ENCODE measurements at regions not wholly inside any gene's neighbourhood (a gene's known extent, or its start where the extent isn't known, plus 50 kb on each side); places are given as distances from the start of the nearest gene placed in this dataset.
"Not testable (repeated sequence)": the region's sequence is repeated elsewhere in the genome, so short reads cannot be mapped to it uniquely, and the experiment has no call there.

DNA sequence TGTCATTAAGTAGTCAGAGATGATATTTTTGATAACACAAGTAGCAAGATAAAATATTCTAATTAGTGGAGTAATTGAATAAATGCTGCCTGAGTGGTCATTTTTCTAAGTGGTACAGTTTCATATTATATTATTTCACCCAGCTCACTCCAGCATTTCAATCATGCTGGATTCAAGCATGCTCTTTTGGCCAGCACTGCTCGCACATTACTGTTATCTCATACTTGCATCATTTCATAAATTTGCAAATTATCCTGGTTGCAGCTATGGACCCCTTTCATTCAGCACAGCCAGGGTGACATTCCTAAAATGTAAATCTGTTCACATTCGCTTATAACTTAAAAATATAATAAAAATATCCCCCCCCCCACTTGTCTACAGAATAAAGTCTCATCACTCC, 520.8 kb upstream of the CYLC2 start:
- H3K9me3 Mint-ChIP-seq = peaks cover 0 to 2% of the 10 kb centered on the region in 2 donors
- DNase-seq (no peak), ATAC-seq (replicated peaks in 1 of 2) (no peak)
- H3K36me3 Mint-ChIP-seq (ENCODE audit: insufficient read depth in 2 of 2) = peaks cover 0 to 2% of the 10 kb centered on the region in 2 donors
- H3K27me3 Mint-ChIP-seq (ENCODE audit: low read depth) = no peaks in the 10 kb centered on the region
- no peak overlapping the region for H3K4me3 Mint-ChIP-seq
- no peaks in the 10 kb centered on the region for H3K4me1 Mint-ChIP-seq (ENCODE audit: low read depth)
- no peak overlapping the region for H3K27ac Mint-ChIP-seq

DNA sequence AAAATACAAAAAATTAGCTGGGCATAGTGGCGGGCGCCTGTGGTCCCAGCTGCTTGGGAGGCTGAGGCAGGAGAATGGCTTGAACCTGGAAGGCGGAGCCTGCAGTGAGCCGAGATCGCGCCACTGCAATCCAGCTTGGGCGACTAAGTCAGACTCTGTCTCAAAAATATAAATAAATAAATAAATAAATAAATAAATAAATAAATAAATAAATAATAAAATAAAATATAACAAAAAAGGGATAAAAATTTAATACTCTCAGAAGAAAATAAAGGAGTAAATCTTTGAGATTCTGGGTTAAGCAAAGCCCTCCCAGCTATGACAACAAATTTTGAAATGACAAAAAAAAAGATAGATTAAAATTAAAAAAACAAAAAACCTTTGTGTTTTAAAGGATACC, 525.7 kb upstream of the CYLC2 start:
- not testable (repeated sequence) for H3K4me1 Mint-ChIP-seq (ENCODE audit: low read depth); H3K4me3 Mint-ChIP-seq; ATAC-seq (replicated peaks in 1 of 2); H3K27ac Mint-ChIP-seq; DNase-seq; H3K36me3 Mint-ChIP-seq (ENCODE audit: insufficient read depth in 2 of 2); H3K9me3 Mint-ChIP-seq; H3K27me3 Mint-ChIP-seq (ENCODE audit: low read depth)

DNA sequence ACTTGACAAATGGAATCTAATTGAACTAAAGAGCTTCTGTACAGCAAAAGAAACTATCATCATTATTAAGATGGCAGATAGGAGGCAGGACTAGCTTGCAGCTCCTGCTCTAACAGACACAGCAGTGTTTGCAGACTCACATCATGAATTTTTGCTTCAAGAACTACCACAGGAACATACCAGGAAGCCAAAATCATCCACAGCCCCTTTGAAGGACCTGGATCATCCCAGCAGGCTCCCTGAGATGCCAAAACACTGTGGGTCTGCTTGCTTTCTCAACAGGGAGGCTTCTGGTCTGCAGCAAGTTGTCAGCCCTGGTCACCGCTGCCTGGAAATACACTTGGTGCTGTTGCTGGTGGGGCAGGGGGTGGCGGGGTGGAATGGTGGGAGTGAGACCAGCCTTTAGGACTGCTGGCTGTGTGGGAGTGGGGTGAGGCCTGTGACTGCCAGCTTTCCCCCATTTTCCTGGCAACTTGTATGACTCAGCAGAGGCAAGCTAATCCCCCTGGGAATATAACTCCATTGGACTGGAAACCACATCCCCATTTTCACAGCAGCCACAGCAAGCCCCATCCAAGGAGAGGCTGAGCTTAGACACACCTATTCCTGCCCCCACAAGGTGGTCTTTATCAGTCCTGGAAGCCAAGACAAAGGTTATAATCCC, 533.8 kb upstream of the CYLC2 start:
- Mint-ChIP-seq H3K9me3 (peaks cover 2 to 10% of the 10 kb centered on the region in 2 donors), H3K4me3 (no peak overlapping the region), H3K27me3 (ENCODE audit: low read depth) (no peaks in the 10 kb centered on the region), H3K36me3 (ENCODE audit: insufficient read depth in 2 of 2) (no peaks in the 10 kb centered on the region), H3K4me1 (ENCODE audit: low read depth) (no peaks in the 10 kb centered on the region), H3K27ac (no peak overlapping the region)
- DNase-seq = no peak
- no peak for ATAC-seq (replicated peaks in 1 of 2)

DNA sequence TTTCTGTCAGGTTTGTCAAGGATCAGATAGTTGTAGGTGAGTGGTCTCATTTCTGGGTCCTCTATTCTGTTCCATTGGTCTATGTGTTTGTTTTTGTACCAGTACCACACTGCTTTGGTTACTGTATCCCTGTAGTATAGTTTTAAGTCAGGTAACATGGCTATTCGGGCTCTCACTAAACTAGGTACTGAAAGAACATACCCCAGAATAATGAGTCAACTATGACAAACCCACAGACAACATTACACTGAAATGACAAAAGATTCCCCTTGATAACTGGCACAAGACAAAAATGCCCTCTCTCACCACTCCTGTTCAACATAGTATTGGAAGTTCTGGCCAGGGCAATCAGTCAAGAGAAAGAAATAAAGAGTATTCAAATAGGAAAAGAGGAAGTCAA, 535.3 kb upstream of the CYLC2 start:
- no peaks in the 10 kb centered on the region for H3K4me1 Mint-ChIP-seq (ENCODE audit: low read depth)
- no peaks in the 10 kb centered on the region for H3K27me3 Mint-ChIP-seq (ENCODE audit: low read depth)
- H3K36me3 Mint-ChIP-seq (ENCODE audit: insufficient read depth in 2 of 2) = no peaks in the 10 kb centered on the region
- peak; percentile 26 to 34 for ATAC-seq (replicated peaks in 1 of 2)
- H3K27ac Mint-ChIP-seq = no peak overlapping the region
- DNase-seq = no peak
- H3K9me3 Mint-ChIP-seq = peaks cover 3 to 10% of the 10 kb centered on the region in 2 donors
- H3K4me3 Mint-ChIP-seq = no peak overlapping the region

DNA sequence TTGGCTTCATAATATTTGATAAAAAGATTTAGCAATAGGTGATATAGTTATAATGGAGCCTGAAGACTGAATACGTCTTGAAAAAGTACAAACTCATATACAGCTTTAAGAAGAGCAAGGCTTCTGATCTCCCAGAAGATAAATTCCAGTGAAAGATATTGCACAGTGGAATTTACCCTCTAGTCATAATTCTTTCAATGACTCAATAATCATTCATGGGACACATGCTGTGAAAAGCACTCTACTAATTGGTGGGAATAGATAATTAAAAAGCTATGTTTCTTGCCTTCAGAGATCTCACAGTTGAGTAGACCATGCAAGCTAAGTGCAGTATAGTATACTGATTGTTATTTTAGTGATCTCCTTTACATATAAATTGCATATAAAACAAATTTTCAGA, 538.6 kb upstream of the CYLC2 start:
- ATAC-seq (replicated peaks in 1 of 2) = no peak
- Mint-ChIP-seq H3K4me1 (ENCODE audit: low read depth) (no peaks in the 10 kb centered on the region), H3K9me3 (peaks cover 4 to 8% of the 10 kb centered on the region in 2 donors), H3K27ac (no peak overlapping the region), H3K27me3 (ENCODE audit: low read depth) (no peaks in the 10 kb centered on the region), H3K4me3 (no peak overlapping the region), H3K36me3 (ENCODE audit: insufficient read depth in 2 of 2) (no peaks in the 10 kb centered on the region)
- no peak for DNase-seq

DNA sequence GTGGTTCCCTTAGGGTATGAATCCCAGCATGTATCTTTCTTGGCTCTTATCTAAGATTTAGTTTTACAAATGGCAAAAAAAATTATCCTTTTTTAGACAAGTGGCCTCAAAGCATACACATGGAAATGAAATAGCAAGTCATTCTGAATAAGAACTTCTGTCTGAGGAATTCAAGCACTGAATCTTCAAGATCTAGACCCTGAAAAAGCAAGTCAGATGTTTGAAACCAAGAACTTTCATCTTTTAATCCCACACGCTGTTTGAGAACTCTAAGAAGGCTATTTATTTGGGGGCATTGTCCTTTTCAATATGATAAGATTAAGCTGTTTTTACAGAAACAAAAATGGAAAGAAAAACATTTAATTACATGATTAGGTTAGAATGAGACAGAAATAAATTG, 549.2 kb upstream of the CYLC2 start:
- no peaks in the 10 kb centered on the region for H3K36me3 Mint-ChIP-seq (ENCODE audit: insufficient read depth in 2 of 2)
- H3K9me3 Mint-ChIP-seq = peaks cover 3 to 8% of the 10 kb centered on the region in 2 donors
- no peaks in the 10 kb centered on the region for H3K4me1 Mint-ChIP-seq (ENCODE audit: low read depth)
- no peak overlapping the region for H3K27ac Mint-ChIP-seq
- DNase-seq (no peak), ATAC-seq (replicated peaks in 1 of 2) (no peak)
- no peak overlapping the region for H3K4me3 Mint-ChIP-seq
- no peaks in the 10 kb centered on the region for H3K27me3 Mint-ChIP-seq (ENCODE audit: low read depth)

DNA sequence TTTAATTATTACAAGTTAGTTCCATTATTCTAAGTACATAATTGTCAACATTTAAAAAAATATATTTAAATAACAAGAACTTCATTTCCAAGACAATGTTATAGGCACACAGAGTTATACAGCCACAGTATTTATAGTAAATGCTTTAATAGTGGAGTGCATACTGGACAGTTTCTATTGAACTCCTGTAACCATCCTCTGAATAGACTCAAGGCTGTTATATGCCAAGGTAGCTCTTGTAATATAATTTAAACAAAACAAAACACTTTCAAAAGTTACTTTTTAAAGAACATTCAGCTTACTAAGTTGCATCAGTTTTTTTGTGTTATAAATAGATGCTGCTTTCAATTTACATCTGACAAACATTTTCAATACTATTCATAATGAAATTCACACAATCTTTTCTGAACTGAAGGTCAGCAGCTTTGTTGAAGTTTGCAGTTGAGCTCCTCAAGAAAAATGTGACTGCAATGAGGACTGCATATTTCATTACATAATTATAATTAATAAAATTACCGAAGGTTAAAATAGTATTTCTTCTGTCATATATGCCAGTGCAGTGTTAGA, 549.9 kb upstream of the CYLC2 start:
- no peak for DNase-seq
- H3K36me3 Mint-ChIP-seq (ENCODE audit: insufficient read depth in 2 of 2) = no peaks in the 10 kb centered on the region
- H3K4me3 Mint-ChIP-seq = no peak overlapping the region
- peaks cover 3 to 8% of the 10 kb centered on the region in 2 donors for H3K9me3 Mint-ChIP-seq
- H3K27ac Mint-ChIP-seq = no peak overlapping the region
- no peaks in the 10 kb centered on the region for H3K4me1 Mint-ChIP-seq (ENCODE audit: low read depth)
- ATAC-seq (replicated peaks in 1 of 2) = no peak
- H3K27me3 Mint-ChIP-seq (ENCODE audit: low read depth) = no peaks in the 10 kb centered on the region

DNA sequence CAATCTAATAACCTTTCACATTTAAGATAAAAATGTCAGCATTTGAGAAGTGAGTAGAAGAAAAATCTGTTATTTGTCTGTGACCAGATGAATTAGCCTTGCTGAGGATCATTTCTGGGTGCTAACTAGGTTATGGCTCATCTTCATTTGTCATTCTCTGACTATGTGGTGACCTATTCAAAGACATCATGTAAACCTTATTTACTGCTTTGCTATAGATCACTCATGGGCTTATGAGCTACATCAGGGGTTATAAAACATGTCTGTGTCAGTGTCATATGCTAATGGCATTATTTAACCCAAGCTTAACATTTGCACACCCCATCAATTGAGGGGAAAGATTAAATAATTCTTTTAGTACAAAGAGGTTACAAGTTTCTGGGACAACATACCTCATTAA, 555.5 kb upstream of the CYLC2 start:
- no peaks in the 10 kb centered on the region for H3K4me1 Mint-ChIP-seq (ENCODE audit: low read depth)
- H3K36me3 Mint-ChIP-seq (ENCODE audit: insufficient read depth in 2 of 2) = no peaks in the 10 kb centered on the region
- no peak overlapping the region for H3K4me3 Mint-ChIP-seq
- no peak for DNase-seq
- H3K9me3 Mint-ChIP-seq = peaks cover 2 to 6% of the 10 kb centered on the region in 2 donors
- no peaks in the 10 kb centered on the region for H3K27me3 Mint-ChIP-seq (ENCODE audit: low read depth)
- ATAC-seq (replicated peaks in 1 of 2) = no peak
- H3K27ac Mint-ChIP-seq = no peak overlapping the region

DNA sequence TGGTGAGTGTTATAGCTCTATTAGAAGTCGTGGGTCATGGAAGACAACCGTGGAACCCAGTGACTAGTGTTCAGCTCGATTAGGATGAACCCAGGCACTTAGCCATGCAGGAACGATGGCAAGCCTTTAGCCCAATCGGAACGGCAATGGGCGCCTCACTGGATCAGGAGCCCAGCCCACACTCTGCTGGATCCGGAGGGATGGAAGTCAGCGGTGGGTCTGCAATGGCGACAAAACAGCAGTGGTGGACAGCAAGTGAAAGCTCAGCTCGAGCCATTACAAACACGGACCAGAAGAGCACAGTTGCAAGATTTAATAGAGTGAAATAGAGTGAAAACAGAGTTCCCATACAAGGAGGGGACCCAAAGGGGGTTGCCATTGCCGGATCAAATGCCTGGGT, 558.5 kb upstream of the CYLC2 start:
- H3K36me3 Mint-ChIP-seq (ENCODE audit: insufficient read depth in 2 of 2); DNase-seq; H3K9me3 Mint-ChIP-seq; H3K27ac Mint-ChIP-seq; H3K4me1 Mint-ChIP-seq (ENCODE audit: low read depth); ATAC-seq (replicated peaks in 1 of 2); H3K4me3 Mint-ChIP-seq; H3K27me3 Mint-ChIP-seq (ENCODE audit: low read depth): not testable (repeated sequence)

DNA sequence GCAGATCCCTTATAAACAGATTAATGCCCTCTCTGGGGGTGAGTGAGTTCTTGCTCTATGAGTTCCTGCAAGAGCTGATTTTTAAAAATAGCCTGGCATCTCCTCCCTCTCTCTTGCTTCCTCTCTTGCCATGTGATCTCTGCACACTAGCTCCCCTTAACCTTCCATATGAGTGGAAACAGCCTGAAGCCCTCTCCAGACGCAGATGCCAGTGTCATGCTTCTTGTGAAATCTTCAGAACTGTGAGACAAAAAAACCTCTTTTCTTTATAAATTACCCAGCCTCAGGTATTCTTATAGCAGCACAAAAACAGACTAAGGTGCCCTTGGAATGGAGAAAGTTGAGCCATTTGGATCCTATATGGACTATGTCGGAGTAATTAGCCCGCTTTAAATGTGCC, 559.7 kb upstream of the CYLC2 start:
- Mint-ChIP-seq H3K27me3 (ENCODE audit: low read depth) (no peaks in the 10 kb centered on the region), H3K4me3 (no peak overlapping the region), H3K9me3 (peaks cover 2% of the 10 kb centered on the region in 2 donors), H3K27ac (no peak overlapping the region), H3K36me3 (ENCODE audit: insufficient read depth in 2 of 2) (no peaks in the 10 kb centered on the region), H3K4me1 (ENCODE audit: low read depth) (no peaks in the 10 kb centered on the region)
- ATAC-seq (replicated peaks in 1 of 2) (no peak), DNase-seq (no peak)

DNA sequence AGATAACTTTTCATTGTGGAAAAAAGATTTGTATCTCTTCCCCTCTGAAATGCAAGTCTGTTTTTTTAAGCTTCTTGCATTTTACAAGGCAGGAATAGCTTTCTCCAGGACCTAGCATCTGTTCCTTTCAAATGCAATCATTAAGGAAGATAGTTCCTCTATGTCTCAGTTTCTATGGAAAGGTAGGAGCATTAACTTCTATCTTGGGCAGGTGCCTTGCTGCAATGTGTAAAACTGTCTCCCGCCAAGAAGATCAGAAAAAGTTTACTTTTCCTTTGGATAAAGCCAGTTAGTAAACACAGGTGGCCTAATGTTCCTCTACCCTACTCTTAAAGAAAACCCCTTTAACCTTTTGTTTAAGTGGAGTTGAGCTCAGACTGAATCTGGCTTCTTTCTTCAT, 560.6 kb upstream of the CYLC2 start:
- no peaks in the 10 kb centered on the region for H3K36me3 Mint-ChIP-seq (ENCODE audit: insufficient read depth in 2 of 2)
- H3K9me3 Mint-ChIP-seq = peaks cover 2% of the 10 kb centered on the region in 2 donors
- no peaks in the 10 kb centered on the region for H3K27me3 Mint-ChIP-seq (ENCODE audit: low read depth)
- H3K4me1 Mint-ChIP-seq (ENCODE audit: low read depth) = no peaks in the 10 kb centered on the region
- no peak for ATAC-seq (replicated peaks in 1 of 2)
- H3K4me3 Mint-ChIP-seq = no peak overlapping the region
- no peak overlapping the region for H3K27ac Mint-ChIP-seq
- no peak for DNase-seq

DNA sequence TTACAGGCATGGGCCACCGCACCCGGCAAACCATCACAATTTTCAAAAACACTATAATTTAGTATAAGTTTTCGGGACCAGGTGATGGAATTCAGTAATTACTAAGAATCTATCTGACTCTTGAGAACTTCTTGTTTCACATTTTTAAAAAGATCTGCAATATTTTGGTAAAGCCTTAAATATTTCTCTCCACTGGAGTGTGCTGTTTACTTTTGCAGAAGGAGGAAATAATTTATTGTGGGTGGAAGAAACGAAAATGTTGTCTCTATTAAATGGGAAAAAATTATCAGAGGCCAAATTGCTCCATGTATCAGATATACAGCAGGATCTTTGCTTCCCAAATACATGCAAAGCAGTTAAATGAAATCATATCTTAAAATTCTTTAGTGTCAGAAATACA, 566.8 kb upstream of the CYLC2 start:
- no peaks in the 10 kb centered on the region for H3K4me1 Mint-ChIP-seq (ENCODE audit: low read depth)
- no peaks in the 10 kb centered on the region for H3K36me3 Mint-ChIP-seq (ENCODE audit: insufficient read depth in 2 of 2)
- H3K27me3 Mint-ChIP-seq (ENCODE audit: low read depth) = no peaks in the 10 kb centered on the region

DNA sequence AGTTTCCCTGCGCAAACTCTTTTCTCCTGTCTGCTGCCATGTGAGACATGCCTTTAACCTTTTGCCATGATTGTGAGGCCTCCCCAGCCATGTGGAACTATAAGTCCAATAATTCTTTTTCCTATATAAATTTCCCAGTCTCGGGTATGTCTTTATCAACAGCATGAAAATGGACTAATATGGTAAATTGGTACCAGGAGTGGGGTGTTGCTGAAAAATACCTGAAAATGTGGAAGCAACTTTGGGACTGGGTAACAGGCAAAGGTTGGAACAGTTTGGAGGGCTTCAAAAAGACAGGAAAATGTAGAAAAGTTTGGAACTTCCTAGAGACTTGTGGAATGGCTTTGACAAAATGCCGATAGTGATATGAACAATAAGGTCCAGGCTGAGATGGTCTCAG, 578.9 kb upstream of the CYLC2 start:
- peaks cover 1 to 15% of the 10 kb centered on the region in 2 donors for H3K9me3 Mint-ChIP-seq
- not testable (repeated sequence) for H3K4me3 Mint-ChIP-seq; H3K36me3 Mint-ChIP-seq (ENCODE audit: insufficient read depth in 2 of 2); H3K27ac Mint-ChIP-seq; DNase-seq; H3K4me1 Mint-ChIP-seq (ENCODE audit: low read depth); H3K27me3 Mint-ChIP-seq (ENCODE audit: low read depth); ATAC-seq (replicated peaks in 1 of 2)

More for the DNA sequence above, 566.8 kb upstream of the CYLC2 start:
- no peak for ATAC-seq (replicated peaks in 1 of 2)
- H3K4me3 Mint-ChIP-seq = no peak overlapping the region
- no peak for DNase-seq
- H3K27ac Mint-ChIP-seq = no peak overlapping the region
- peaks cover 3 to 5% of the 10 kb centered on the region in 2 donors for H3K9me3 Mint-ChIP-seq

DNA sequence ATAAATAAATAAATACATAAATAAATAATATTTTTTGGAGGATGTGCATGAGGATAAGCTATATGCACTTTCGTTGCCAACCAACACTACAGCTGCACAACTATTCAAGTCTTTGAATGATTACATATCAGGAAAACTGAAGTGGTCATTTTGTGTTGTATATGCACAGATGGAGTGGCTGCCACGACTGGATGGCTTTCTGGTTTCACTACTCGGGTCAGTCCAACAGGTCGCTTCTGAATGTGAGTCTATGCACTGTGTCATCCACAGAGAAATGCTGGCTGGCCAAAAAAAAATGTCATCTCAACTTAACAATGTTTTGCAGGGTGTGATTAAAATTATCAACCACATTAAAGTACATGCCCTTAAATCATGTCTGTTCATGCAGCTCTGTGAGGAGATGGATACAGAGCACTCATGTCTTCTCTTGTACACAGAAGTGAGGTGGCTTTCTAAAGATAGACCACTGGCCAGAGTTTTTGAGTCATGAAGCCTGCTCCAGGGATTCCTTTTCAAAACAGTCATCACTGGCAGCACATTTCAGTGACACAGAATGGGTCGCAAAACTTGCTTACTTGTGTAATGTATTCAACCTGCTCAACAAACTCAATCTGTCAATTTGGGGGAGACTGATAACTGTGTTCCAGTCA, 589.8 kb upstream of the CYLC2 start:
- Mint-ChIP-seq H3K4me3 (no peak overlapping the region), H3K9me3 (peaks cover 0 to 2% of the 10 kb centered on the region in 2 donors), H3K27me3 (ENCODE audit: low read depth) (no peaks in the 10 kb centered on the region), H3K36me3 (ENCODE audit: insufficient read depth in 2 of 2) (no peaks in the 10 kb centered on the region), H3K4me1 (ENCODE audit: low read depth) (no peaks in the 10 kb centered on the region), H3K27ac (no peak overlapping the region)
- ATAC-seq (replicated peaks in 1 of 2) = no peak
- no peak for DNase-seq

Data from activated T-cell treated with anti-CD3 and anti-CD28 coated beads, Interleukin-2, amount 50 U/mL, for 72 hours (primary cell).